ENCODE measurements at regions not wholly inside any gene's neighbourhood (a gene's known extent, or its start where the extent isn't known, plus 50 kb on each side); places are given as distances from the start of the nearest gene placed in this dataset.

- Histone ChIP-seq H3K9ac (ENCODE audit: low read length in 3 of 3) (no peak overlapping the region), H3K27ac (ENCODE audit: low read depth in 2 of 2, low read length in 2 of 2) (no peak overlapping the region), H3K4me3 (ENCODE audit: low read length in 3 of 3) (no peak overlapping the region), H3K27me3 (ENCODE audit: control insufficient read depth, insufficient read depth, low read length) (no peaks in the 10 kb centered on the region), H3K9me3 (ENCODE audit: control insufficient read depth in 2 of 3, insufficient read depth in 1 of 3, low read length in 3 of 3) (peaks cover 0 to 5% (median 0%) of the 10 kb centered on the region in 3 donors), H3K36me3 (ENCODE audit: control insufficient read depth in 2 of 3, insufficient read depth in 3 of 3, low read length in 3 of 3) (no peaks in the 10 kb centered on the region), H3K4me1 (ENCODE audit: control insufficient read depth in 2 of 3, insufficient read depth in 2 of 3, low read depth in 1 of 3, low read length in 3 of 3) (no peaks in the 10 kb centered on the region)
- intact Hi-C loops (cut with DNase I), result no loop called here
- DNase-seq, result no peak
- no peak for FAIRE-seq
- TF ChIP-seq CTCF (IDR thresholded peaks at IDR 0.05; ENCODE audit: borderline replicate concordance, extremely low read depth, insufficient read depth), result no peak
Observed at GRCh38 chr21:15327637-15328265, 263.0 kb upstream of the NRIP1 start.

- Histone ChIP-seq H3K4me1 (ENCODE audit: control insufficient read depth in 2 of 3, insufficient read depth in 2 of 3, low read depth in 1 of 3, low read length in 3 of 3) (no peaks in the 10 kb centered on the region), H3K36me3 (ENCODE audit: control insufficient read depth in 2 of 3, insufficient read depth in 3 of 3, low read length in 3 of 3) (no peaks in the 10 kb centered on the region), H3K27me3 (ENCODE audit: control insufficient read depth, insufficient read depth, low read length) (no peaks in the 10 kb centered on the region), H3K27ac (ENCODE audit: low read depth in 2 of 2, low read length in 2 of 2) (no peak overlapping the region), H3K9ac (ENCODE audit: low read length in 3 of 3) (no peak overlapping the region), H3K9me3 (ENCODE audit: control insufficient read depth in 2 of 3, insufficient read depth in 1 of 3, low read length in 3 of 3) (peaks cover 0 to 5% (median 0%) of the 10 kb centered on the region in 3 donors), H3K4me3 (ENCODE audit: low read length in 3 of 3) (no peak overlapping the region)
- intact Hi-C loops (cut with DNase I), result no loop called here
- no peak for TF ChIP-seq CTCF (IDR thresholded peaks at IDR 0.05; ENCODE audit: borderline replicate concordance, extremely low read depth, insufficient read depth)
- no peak for DNase-seq
- no peak for FAIRE-seq
Observed at GRCh38 chr21:15329191-15329590, 264.4 kb upstream of the NRIP1 start.

- no peak overlapping the region for H3K9ac ChIP-seq (ENCODE audit: low read length in 3 of 3)
- no peak for DNase-seq
- H3K9me3 ChIP-seq (ENCODE audit: control insufficient read depth in 2 of 3, insufficient read depth in 1 of 3, low read length in 3 of 3), result peaks cover 0 to 5% (median 0%) of the 10 kb centered on the region in 3 donors
- intact Hi-C loops (cut with DNase I), result no loop called here
- no peak overlapping the region for H3K4me3 ChIP-seq (ENCODE audit: low read length in 3 of 3)
- TF ChIP-seq CTCF (IDR thresholded peaks at IDR 0.05; ENCODE audit: borderline replicate concordance, extremely low read depth, insufficient read depth), result no peak
- H3K36me3 ChIP-seq (ENCODE audit: control insufficient read depth in 2 of 3, insufficient read depth in 3 of 3, low read length in 3 of 3), result no peaks in the 10 kb centered on the region
- no peaks in the 10 kb centered on the region for H3K27me3 ChIP-seq (ENCODE audit: control insufficient read depth, insufficient read depth, low read length)
- FAIRE-seq, result no peak
- no peaks in the 10 kb centered on the region for H3K4me1 ChIP-seq (ENCODE audit: control insufficient read depth in 2 of 3, insufficient read depth in 2 of 3, low read depth in 1 of 3, low read length in 3 of 3)
- H3K27ac ChIP-seq (ENCODE audit: low read depth in 2 of 2, low read length in 2 of 2), result no peak overlapping the region
Observed at GRCh38 chr21:15330872-15331271, 266.1 kb upstream of the NRIP1 start.

GRCh38 chr21:15332572-15332971, 267.8 kb upstream of the NRIP1 start:
- H3K27me3 ChIP-seq (ENCODE audit: control insufficient read depth, insufficient read depth, low read length), result no peaks in the 10 kb centered on the region
- TF ChIP-seq CTCF (IDR thresholded peaks at IDR 0.05; ENCODE audit: borderline replicate concordance, extremely low read depth, insufficient read depth), result no peak
- intact Hi-C loops (cut with DNase I), result no loop called here
- H3K36me3 ChIP-seq (ENCODE audit: control insufficient read depth in 2 of 3, insufficient read depth in 3 of 3, low read length in 3 of 3), result no peaks in the 10 kb centered on the region
- H3K27ac ChIP-seq (ENCODE audit: low read depth in 2 of 2, low read length in 2 of 2), result no peak overlapping the region
- H3K4me1 ChIP-seq (ENCODE audit: control insufficient read depth in 2 of 3, insufficient read depth in 2 of 3, low read depth in 1 of 3, low read length in 3 of 3), result no peaks in the 10 kb centered on the region
- no peaks in the 10 kb centered on the region for H3K9me3 ChIP-seq (ENCODE audit: control insufficient read depth in 2 of 3, insufficient read depth in 1 of 3, low read length in 3 of 3)
- no peak overlapping the region for H3K4me3 ChIP-seq (ENCODE audit: low read length in 3 of 3)
- no peak for DNase-seq
- no peak for FAIRE-seq
- no peak overlapping the region for H3K9ac ChIP-seq (ENCODE audit: low read length in 3 of 3)

Data from kidney (tissue), 13 donors.